Left lung (tissue), 4 donors: ENCODE measurements at regions not wholly inside any gene's neighbourhood (a gene's known extent, or its start where the extent isn't known, plus 50 kb on each side); places are given as distances from the start of the nearest gene placed in this dataset.
A peak's percentile ranks its signal among the peaks of the same experiment; 100 is the strongest.

ENCODE experiments used
- ATAC-seq: fragments of 200-7000 bp; cut with Tn5 transposase; one replicate; pipeline ENCODE4 v1.9.1; 2020; ENCODE audit warnings: moderate library complexity
- DNase-seq, 4 donors: peaks; one replicate each; pipeline ENCODE4 v3.0.0-alpha.2; 2013 to 2020
- H3K27ac ChIP-seq, 2 donors: fragments of 200-600 bp; sonication (generic) in 1 of 2; one replicate each; pipeline versions ENCODE4 v1.5.0 to v1.8.0; 2020 to 2021
- H3K27me3 ChIP-seq, 2 donors: fragments of 200-600 bp; sonication (generic) in 1 of 2; one replicate each; pipeline versions ENCODE4 v1.5.0 to v1.8.0; 2020 to 2021
- H3K36me3 ChIP-seq, 2 donors: fragments of 200-600 bp; sonication (generic) in 1 of 2; one replicate each; pipeline versions ENCODE4 v1.5.0 to v1.8.0; 2020 to 2021
- H3K4me1 ChIP-seq, 2 donors: fragments of 200-600 bp; one replicate each; pipeline ENCODE4 v1.8.0; 2021
- H3K4me3 ChIP-seq, 2 donors: fragments of 200-600 bp; sonication (generic) in 1 of 2; one replicate each; pipeline versions ENCODE4 v1.5.0 to v1.8.0; 2020 to 2021; ENCODE audit warnings: mild to moderate bottlenecking in 1 of 2
- H3K9me3 ChIP-seq, 2 donors: fragments of 200-600 bp; sonication (generic) in 1 of 2; one replicate each; pipeline versions ENCODE4 v1.5.0 to v1.8.0; 2020 to 2021
- intact Hi-C, 2 donors: fragments of 100-400 bp; cut with DNase I; formaldehyde crosslinking; loops; one replicate each; pipeline versions ENCODE4 v1.11.2 to v1.14.2; 2022
- TF ChIP-seq, protein P1 (sequence below), 2 donors: fragments of 200-600 bp; sonication (generic) in 1 of 2; IDR thresholded peaks; one replicate each; pipeline versions ENCODE4 v1.5.0 to v1.8.0; 2021; ENCODE audit warnings: antibody characterized with exemption in 2 of 2
- donor health status: DM: no; HTN: yes; CAD: no.
- donor health status: DM: no; HTN: no; CAD: no.

DNA sequence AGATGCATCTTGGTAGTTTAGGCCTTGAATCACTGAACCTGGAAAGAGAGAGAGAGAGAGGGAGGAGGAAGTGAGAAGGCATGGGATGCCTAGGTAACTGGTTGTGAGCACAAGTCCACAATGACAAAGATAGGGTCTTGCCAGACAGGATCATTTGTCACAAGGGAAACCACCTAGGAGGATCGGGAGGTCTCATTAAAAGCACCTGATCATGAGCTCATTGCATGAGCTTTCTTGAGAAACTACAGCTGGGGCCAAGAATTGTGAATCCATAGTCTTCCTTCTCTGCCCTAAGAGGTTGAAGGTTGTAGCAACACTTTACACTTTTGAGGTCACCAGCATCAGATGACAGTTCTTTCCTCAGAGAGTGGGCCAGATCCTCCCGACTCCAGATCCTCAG lies 195.7 kb downstream of the CD83 start:
- ATAC-seq (no peak), DNase-seq (no peak)
- Histone ChIP-seq H3K4me1 (peaks cover 5 to 8% of the 10 kb centered on the region in 2 donors), H3K27ac (no peak overlapping the region), H3K36me3 (no peaks in the 10 kb centered on the region), H3K27me3 (no peaks in the 10 kb centered on the region), H3K4me3 (no peak overlapping the region), H3K9me3 (no peaks in the 10 kb centered on the region)
- TF ChIP-seq, protein P1, sequence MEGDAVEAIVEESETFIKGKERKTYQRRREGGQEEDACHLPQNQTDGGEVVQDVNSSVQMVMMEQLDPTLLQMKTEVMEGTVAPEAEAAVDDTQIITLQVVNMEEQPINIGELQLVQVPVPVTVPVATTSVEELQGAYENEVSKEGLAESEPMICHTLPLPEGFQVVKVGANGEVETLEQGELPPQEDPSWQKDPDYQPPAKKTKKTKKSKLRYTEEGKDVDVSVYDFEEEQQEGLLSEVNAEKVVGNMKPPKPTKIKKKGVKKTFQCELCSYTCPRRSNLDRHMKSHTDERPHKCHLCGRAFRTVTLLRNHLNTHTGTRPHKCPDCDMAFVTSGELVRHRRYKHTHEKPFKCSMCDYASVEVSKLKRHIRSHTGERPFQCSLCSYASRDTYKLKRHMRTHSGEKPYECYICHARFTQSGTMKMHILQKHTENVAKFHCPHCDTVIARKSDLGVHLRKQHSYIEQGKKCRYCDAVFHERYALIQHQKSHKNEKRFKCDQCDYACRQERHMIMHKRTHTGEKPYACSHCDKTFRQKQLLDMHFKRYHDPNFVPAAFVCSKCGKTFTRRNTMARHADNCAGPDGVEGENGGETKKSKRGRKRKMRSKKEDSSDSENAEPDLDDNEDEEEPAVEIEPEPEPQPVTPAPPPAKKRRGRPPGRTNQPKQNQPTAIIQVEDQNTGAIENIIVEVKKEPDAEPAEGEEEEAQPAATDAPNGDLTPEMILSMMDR (IDR thresholded peaks at IDR 0.05), result no peak
- intact Hi-C loops, result no loop called here

DNA sequence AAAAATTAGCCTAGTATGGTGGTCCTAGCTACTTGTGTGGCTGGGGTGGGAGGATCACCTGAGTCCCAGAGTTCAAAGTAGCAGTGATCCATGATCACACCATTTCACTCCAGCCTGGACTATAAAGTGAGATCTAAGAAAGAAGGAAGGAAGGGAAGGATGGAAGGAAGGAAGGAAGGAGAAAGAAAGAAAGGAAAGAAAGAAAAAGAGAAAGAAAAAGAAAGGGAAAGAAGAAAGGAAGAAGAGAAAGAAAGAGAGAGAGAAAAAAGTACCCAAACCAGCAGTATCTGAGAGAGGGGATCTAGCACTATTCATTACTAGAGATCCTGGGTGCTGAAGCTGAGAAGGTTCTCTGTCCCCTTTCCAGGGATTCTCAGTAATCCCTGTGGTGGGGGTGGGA lies 197.8 kb downstream of the CD83 start:
- TF ChIP-seq, protein P1 (IDR thresholded peaks at IDR 0.05), result no peak
- ATAC-seq, result no peak
- intact Hi-C loops, result no loop called here
- DNase-seq, result no peak
- peaks cover 5 to 8% of the 10 kb centered on the region in 2 donors for H3K4me1 ChIP-seq
- no peak overlapping the region for H3K27ac ChIP-seq
- no peaks in the 10 kb centered on the region for H3K36me3 ChIP-seq
- no peaks in the 10 kb centered on the region for H3K27me3 ChIP-seq
- no peak overlapping the region for H3K4me3 ChIP-seq
- no peaks in the 10 kb centered on the region for H3K9me3 ChIP-seq

DNA sequence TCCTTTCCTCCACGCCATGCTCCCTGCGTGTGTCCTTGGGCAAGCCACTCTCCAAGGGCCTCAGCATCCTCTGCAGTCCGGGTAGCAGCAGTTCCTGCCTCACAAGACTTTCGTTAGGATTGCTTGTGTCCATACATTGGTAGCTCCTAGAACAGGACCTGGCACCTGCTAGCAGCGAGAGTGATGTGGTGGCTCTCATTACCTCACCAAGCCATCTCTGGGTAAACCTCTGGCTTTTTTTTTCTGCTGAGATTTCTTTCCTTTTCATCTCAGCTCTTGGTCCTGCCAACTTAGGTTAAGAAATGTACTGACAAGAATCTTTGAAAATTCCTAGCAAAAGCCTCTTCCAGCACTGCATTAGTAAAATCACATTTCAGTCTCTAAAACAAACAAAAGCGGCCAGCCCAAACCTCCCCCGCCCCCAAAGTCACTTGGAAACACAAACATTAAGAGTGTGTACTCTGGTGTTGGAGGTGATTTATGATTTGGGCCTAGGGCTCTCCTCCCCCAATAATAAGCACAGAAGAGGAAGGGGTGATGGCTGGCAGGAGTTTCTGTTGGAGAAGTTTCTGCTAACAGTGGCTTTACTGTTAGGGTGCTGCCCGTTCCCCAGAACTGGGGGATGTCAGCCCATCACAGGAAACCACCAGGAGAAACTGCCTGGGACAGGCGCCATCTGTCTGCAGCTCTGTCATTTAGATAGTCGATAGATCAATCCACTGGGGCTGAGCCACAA lies 199.2 kb downstream of the CD83 start:
- Histone ChIP-seq H3K4me1 (peaks cover 5 to 8% of the 10 kb centered on the region in 2 donors), H3K9me3 (no peaks in the 10 kb centered on the region), H3K36me3 (no peaks in the 10 kb centered on the region), H3K27me3 (no peaks in the 10 kb centered on the region), H3K27ac (no peak overlapping the region), H3K4me3 (no peak overlapping the region)
- DNase-seq (peak in 1 of 4 donors; percentile 65), ATAC-seq (peak; percentile 84)
- TF ChIP-seq, protein P1 (IDR thresholded peaks at IDR 0.05), result no peak
- intact Hi-C loops, result no loop called here

DNA sequence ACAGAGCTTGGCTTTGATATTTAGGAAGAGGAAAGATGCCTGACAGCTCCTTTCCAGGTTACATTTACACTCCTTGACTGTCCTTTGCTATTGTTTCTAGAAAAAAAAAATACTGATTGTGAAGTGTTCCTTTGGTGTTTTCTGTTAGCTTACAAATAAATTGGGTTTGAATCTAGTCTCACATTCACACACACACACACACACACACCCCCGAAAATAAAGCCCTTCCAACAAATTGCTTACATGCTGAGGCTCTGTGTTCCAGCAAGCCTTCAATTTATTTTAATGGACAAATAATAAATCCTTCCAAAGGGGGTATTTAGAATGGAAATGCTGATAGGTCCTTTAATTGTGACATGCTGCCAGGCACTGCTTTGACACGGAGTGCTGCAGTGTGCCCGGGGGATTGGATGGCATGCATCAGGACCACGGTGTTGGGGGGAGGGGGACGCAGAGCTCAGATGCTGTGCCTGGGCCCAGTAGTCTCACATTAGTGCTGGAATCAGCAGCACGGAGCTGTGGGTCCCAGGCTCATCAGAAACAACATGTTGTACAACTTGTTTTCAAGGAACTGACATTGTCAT lies 199.9 kb downstream of the CD83 start:
- Histone ChIP-seq H3K4me1 (peaks cover 5 to 8% of the 10 kb centered on the region in 2 donors), H3K4me3 (no peak overlapping the region), H3K27ac (no peak overlapping the region), H3K9me3 (no peaks in the 10 kb centered on the region), H3K36me3 (no peaks in the 10 kb centered on the region), H3K27me3 (no peaks in the 10 kb centered on the region)
- intact Hi-C loops, result no loop called here
- DNase-seq (no peak), ATAC-seq (no peak)
- TF ChIP-seq, protein P1 (IDR thresholded peaks at IDR 0.05), result no peak

DNA sequence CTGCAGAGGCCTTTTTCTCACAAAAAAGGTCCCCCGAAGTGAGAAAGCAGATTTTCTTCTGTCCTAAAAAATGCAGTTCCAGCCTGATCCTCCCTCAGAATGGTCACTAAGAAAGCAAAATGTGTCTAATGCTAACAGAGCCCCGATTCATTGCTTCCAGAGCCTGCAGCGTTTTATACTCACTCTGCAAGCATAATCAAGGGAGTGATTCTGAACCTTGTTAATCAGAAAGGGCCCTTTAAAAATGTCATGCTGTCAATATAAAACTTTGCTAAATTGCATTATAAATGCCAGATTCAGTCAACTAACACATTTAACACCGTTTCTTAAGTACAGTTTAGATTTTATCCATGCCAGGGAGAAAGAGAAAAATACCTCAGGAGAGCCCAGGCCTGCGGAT lies 202.8 kb downstream of the CD83 start:
- intact Hi-C loops, result no loop called here
- Histone ChIP-seq H3K9me3 (no peaks in the 10 kb centered on the region), H3K36me3 (no peaks in the 10 kb centered on the region), H3K4me1 (peaks cover 5 to 8% of the 10 kb centered on the region in 2 donors), H3K4me3 (no peak overlapping the region), H3K27ac (no peak overlapping the region), H3K27me3 (no peaks in the 10 kb centered on the region)
- TF ChIP-seq, protein P1 (IDR thresholded peaks at IDR 0.05), result no peak
- DNase-seq, result no peak
- ATAC-seq, result no peak
